ENCODE measurements at regions not wholly inside any gene's neighbourhood (a gene's known extent, or its start where the extent isn't known, plus 50 kb on each side); places are given as distances from the start of the nearest gene placed in this dataset.
A peak's percentile ranks its signal among the peaks of the same experiment; 100 is the strongest.

- no peak overlapping the region for H3K9ac ChIP-seq (ENCODE audit: low read length in 2 of 2)
- no peak overlapping the region for H3K27ac ChIP-seq (ENCODE audit: low read length)
Observed at GRCh38 chr15:97224191-97224641, 736.3 kb upstream of the ARRDC4 start.

GRCh38 chr15:97234851-97235610, 725.5 kb upstream of the ARRDC4 start:
- H3K27ac ChIP-seq (ENCODE audit: low read length), result no peak overlapping the region
- no peaks in the 10 kb centered on the region for H3K36me3 ChIP-seq (ENCODE audit: control insufficient read depth in 2 of 2, insufficient read depth in 2 of 2, low read length in 2 of 2)
- H3K4me1 ChIP-seq (ENCODE audit: control insufficient read depth, insufficient read depth, low read length), result no peaks in the 10 kb centered on the region
- peak overlapping the region; percentile 42 to 62 for H3K4me3 ChIP-seq (ENCODE audit: low read length in 2 of 2)
- H3K27me3 ChIP-seq (ENCODE audit: control insufficient read depth in 1 of 2, insufficient read depth in 2 of 2, low read length in 2 of 2), result no peaks in the 10 kb centered on the region
- no peaks in the 10 kb centered on the region for H3K9me3 ChIP-seq (ENCODE audit: control insufficient read depth in 2 of 2, low read length in 2 of 2)
- no peak overlapping the region for H3K9ac ChIP-seq (ENCODE audit: low read length in 2 of 2)

More at GRCh38 chr15:97224191-97224641, 736.3 kb upstream of the ARRDC4 start:
- no peaks in the 10 kb centered on the region for H3K27me3 ChIP-seq (ENCODE audit: control insufficient read depth in 1 of 2, insufficient read depth in 2 of 2, low read length in 2 of 2)
- H3K9me3 ChIP-seq (ENCODE audit: control insufficient read depth in 2 of 2, low read length in 2 of 2), result no peaks in the 10 kb centered on the region
- H3K4me3 ChIP-seq (ENCODE audit: low read length in 2 of 2), result no peak overlapping the region
- H3K4me1 ChIP-seq (ENCODE audit: control insufficient read depth, insufficient read depth, low read length), result no peaks in the 10 kb centered on the region
- H3K36me3 ChIP-seq (ENCODE audit: control insufficient read depth in 2 of 2, insufficient read depth in 2 of 2, low read length in 2 of 2), result no peaks in the 10 kb centered on the region

- no peaks in the 10 kb centered on the region for H3K27me3 ChIP-seq (ENCODE audit: control insufficient read depth in 1 of 2, insufficient read depth in 2 of 2, low read length in 2 of 2)
- no peak overlapping the region for H3K27ac ChIP-seq (ENCODE audit: low read length)
- peak overlapping the region in 1 of 2 donors; percentile 62 for H3K4me3 ChIP-seq (ENCODE audit: low read length in 2 of 2)
Observed at GRCh38 chr15:97235611-97235985, 724.9 kb upstream of the ARRDC4 start.

GRCh38 chr15:97236140-97236539, 724.4 kb upstream of the ARRDC4 start:
- H3K4me3 ChIP-seq (ENCODE audit: low read length in 2 of 2), result no peak overlapping the region
- no peaks in the 10 kb centered on the region for H3K4me1 ChIP-seq (ENCODE audit: control insufficient read depth, insufficient read depth, low read length)
- no peak overlapping the region for H3K9ac ChIP-seq (ENCODE audit: low read length in 2 of 2)
- no peaks in the 10 kb centered on the region for H3K9me3 ChIP-seq (ENCODE audit: control insufficient read depth in 2 of 2, low read length in 2 of 2)
- H3K36me3 ChIP-seq (ENCODE audit: control insufficient read depth in 2 of 2, insufficient read depth in 2 of 2, low read length in 2 of 2), result no peaks in the 10 kb centered on the region
- no peak overlapping the region for H3K27ac ChIP-seq (ENCODE audit: low read length)
- H3K27me3 ChIP-seq (ENCODE audit: control insufficient read depth in 1 of 2, insufficient read depth in 2 of 2, low read length in 2 of 2), result no peaks in the 10 kb centered on the region

More at GRCh38 chr15:97235611-97235985, 724.9 kb upstream of the ARRDC4 start:
- H3K36me3 ChIP-seq (ENCODE audit: control insufficient read depth in 2 of 2, insufficient read depth in 2 of 2, low read length in 2 of 2), result no peaks in the 10 kb centered on the region
- H3K9ac ChIP-seq (ENCODE audit: low read length in 2 of 2), result no peak overlapping the region
- no peaks in the 10 kb centered on the region for H3K9me3 ChIP-seq (ENCODE audit: control insufficient read depth in 2 of 2, low read length in 2 of 2)
- H3K4me1 ChIP-seq (ENCODE audit: control insufficient read depth, insufficient read depth, low read length), result no peaks in the 10 kb centered on the region

GRCh38 chr15:97237160-97237559, 723.3 kb upstream of the ARRDC4 start:
- no peaks in the 10 kb centered on the region for H3K9me3 ChIP-seq (ENCODE audit: control insufficient read depth in 2 of 2, low read length in 2 of 2)
- H3K27ac ChIP-seq (ENCODE audit: low read length), result no peak overlapping the region
- H3K4me1 ChIP-seq (ENCODE audit: control insufficient read depth, insufficient read depth, low read length), result no peaks in the 10 kb centered on the region
- no peak overlapping the region for H3K4me3 ChIP-seq (ENCODE audit: low read length in 2 of 2)
- H3K9ac ChIP-seq (ENCODE audit: low read length in 2 of 2), result no peak overlapping the region
- H3K27me3 ChIP-seq (ENCODE audit: control insufficient read depth in 1 of 2, insufficient read depth in 2 of 2, low read length in 2 of 2), result no peaks in the 10 kb centered on the region
- H3K36me3 ChIP-seq (ENCODE audit: control insufficient read depth in 2 of 2, insufficient read depth in 2 of 2, low read length in 2 of 2), result no peaks in the 10 kb centered on the region

- Histone ChIP-seq H3K4me1 (ENCODE audit: control insufficient read depth, insufficient read depth, low read length) (no peaks in the 10 kb centered on the region), H3K4me3 (ENCODE audit: low read length in 2 of 2) (no peak overlapping the region), H3K36me3 (ENCODE audit: control insufficient read depth in 2 of 2, insufficient read depth in 2 of 2, low read length in 2 of 2) (no peaks in the 10 kb centered on the region), H3K27ac (ENCODE audit: low read length) (no peak overlapping the region), H3K9me3 (ENCODE audit: control insufficient read depth in 2 of 2, low read length in 2 of 2) (no peaks in the 10 kb centered on the region), H3K27me3 (ENCODE audit: control insufficient read depth in 1 of 2, insufficient read depth in 2 of 2, low read length in 2 of 2) (no peaks in the 10 kb centered on the region), H3K9ac (ENCODE audit: low read length in 2 of 2) (no peak overlapping the region)
Observed at GRCh38 chr15:97248376-97248775, 712.1 kb upstream of the ARRDC4 start.

- no peak overlapping the region for H3K4me3 ChIP-seq (ENCODE audit: low read length in 2 of 2)
- no peak overlapping the region for H3K9ac ChIP-seq (ENCODE audit: low read length in 2 of 2)
- no peaks in the 10 kb centered on the region for H3K4me1 ChIP-seq (ENCODE audit: control insufficient read depth, insufficient read depth, low read length)
- H3K36me3 ChIP-seq (ENCODE audit: control insufficient read depth in 2 of 2, insufficient read depth in 2 of 2, low read length in 2 of 2), result no peaks in the 10 kb centered on the region
- no peaks in the 10 kb centered on the region for H3K27me3 ChIP-seq (ENCODE audit: control insufficient read depth in 1 of 2, insufficient read depth in 2 of 2, low read length in 2 of 2)
- no peak overlapping the region for H3K27ac ChIP-seq (ENCODE audit: low read length)
- H3K9me3 ChIP-seq (ENCODE audit: control insufficient read depth in 2 of 2, low read length in 2 of 2), result no peaks in the 10 kb centered on the region
Observed at GRCh38 chr15:97259943-97260342, 700.6 kb upstream of the ARRDC4 start.

GRCh38 chr15:97301166-97301565, 659.3 kb upstream of the ARRDC4 start:
- Histone ChIP-seq H3K4me3 (ENCODE audit: low read length in 2 of 2) (no peak overlapping the region), H3K36me3 (ENCODE audit: control insufficient read depth in 2 of 2, insufficient read depth in 2 of 2, low read length in 2 of 2) (no peaks in the 10 kb centered on the region), H3K27ac (ENCODE audit: low read length) (no peak overlapping the region), H3K9ac (ENCODE audit: low read length in 2 of 2) (no peak overlapping the region), H3K27me3 (ENCODE audit: control insufficient read depth in 1 of 2, insufficient read depth in 2 of 2, low read length in 2 of 2) (peaks cover 0 to 2% of the 10 kb centered on the region in 2 donors), H3K9me3 (ENCODE audit: control insufficient read depth in 2 of 2, low read length in 2 of 2) (no peaks in the 10 kb centered on the region), H3K4me1 (ENCODE audit: control insufficient read depth, insufficient read depth, low read length) (no peaks in the 10 kb centered on the region)

GRCh38 chr15:97316362-97316761, 644.1 kb upstream of the ARRDC4 start:
- no peak overlapping the region for H3K9ac ChIP-seq (ENCODE audit: low read length in 2 of 2)
- H3K27me3 ChIP-seq (ENCODE audit: control insufficient read depth in 1 of 2, insufficient read depth in 2 of 2, low read length in 2 of 2), result no peaks in the 10 kb centered on the region
- no peak overlapping the region for H3K4me3 ChIP-seq (ENCODE audit: low read length in 2 of 2)
- H3K36me3 ChIP-seq (ENCODE audit: control insufficient read depth in 2 of 2, insufficient read depth in 2 of 2, low read length in 2 of 2), result no peaks in the 10 kb centered on the region
- no peaks in the 10 kb centered on the region for H3K9me3 ChIP-seq (ENCODE audit: control insufficient read depth in 2 of 2, low read length in 2 of 2)
- no peak overlapping the region for H3K27ac ChIP-seq (ENCODE audit: low read length)
- no peaks in the 10 kb centered on the region for H3K4me1 ChIP-seq (ENCODE audit: control insufficient read depth, insufficient read depth, low read length)

- H3K4me1 ChIP-seq (ENCODE audit: control insufficient read depth, insufficient read depth, low read length), result no peaks in the 10 kb centered on the region
- no peaks in the 10 kb centered on the region for H3K36me3 ChIP-seq (ENCODE audit: control insufficient read depth in 2 of 2, insufficient read depth in 2 of 2, low read length in 2 of 2)
- no peak overlapping the region for H3K9ac ChIP-seq (ENCODE audit: low read length in 2 of 2)
- H3K27ac ChIP-seq (ENCODE audit: low read length), result no peak overlapping the region
- H3K9me3 ChIP-seq (ENCODE audit: control insufficient read depth in 2 of 2, low read length in 2 of 2), result no peaks in the 10 kb centered on the region
- H3K27me3 ChIP-seq (ENCODE audit: control insufficient read depth in 1 of 2, insufficient read depth in 2 of 2, low read length in 2 of 2), result no peaks in the 10 kb centered on the region
- H3K4me3 ChIP-seq (ENCODE audit: low read length in 2 of 2), result no peak overlapping the region
Observed at GRCh38 chr15:97317163-97317562, 643.3 kb upstream of the ARRDC4 start.

GRCh38 chr15:97319291-97319690, 641.2 kb upstream of the ARRDC4 start:
- Histone ChIP-seq H3K9ac (ENCODE audit: low read length in 2 of 2) (no peak overlapping the region), H3K27me3 (ENCODE audit: control insufficient read depth in 1 of 2, insufficient read depth in 2 of 2, low read length in 2 of 2) (no peaks in the 10 kb centered on the region), H3K36me3 (ENCODE audit: control insufficient read depth in 2 of 2, insufficient read depth in 2 of 2, low read length in 2 of 2) (no peaks in the 10 kb centered on the region), H3K27ac (ENCODE audit: low read length) (no peak overlapping the region), H3K9me3 (ENCODE audit: control insufficient read depth in 2 of 2, low read length in 2 of 2) (no peaks in the 10 kb centered on the region), H3K4me1 (ENCODE audit: control insufficient read depth, insufficient read depth, low read length) (no peaks in the 10 kb centered on the region), H3K4me3 (ENCODE audit: low read length in 2 of 2) (no peak overlapping the region)
